ENCODE measurements at regions not wholly inside any gene's neighbourhood (a gene's known extent, or its start where the extent isn't known, plus 50 kb on each side); places are given as distances from the start of the nearest gene placed in this dataset.

- no peak for TF ChIP-seq CTCF (optimal IDR thresholded peaks at IDR 0.05 in 1 of 3, IDR thresholded peaks at IDR 0.05 in 1 of 3, conservative IDR thresholded peaks at IDR 0.05 in 1 of 3; ENCODE audit: extremely low read depth in 1 of 3, insufficient read depth in 2 of 3, low read length in 3 of 3)
- TF ChIP-seq EZH2 (IDR thresholded peaks at IDR 0.05; ENCODE audit: low read length): no peak
These were observed 68.4 kb upstream of the NR3C1 start for GRCh38 chr5:143471666-143472464.
